ACHN (cell line): ENCODE measurements at regions not wholly inside any gene's neighbourhood (a gene's known extent, or its start where the extent isn't known, plus 50 kb on each side); places are given as distances from the start of the nearest gene placed in this dataset.
"Not testable (repeated sequence)": the region's sequence is repeated elsewhere in the genome, so short reads cannot be mapped to it uniquely, and the experiment has no call there.

Experiments
- DNase-seq: peaks from one replicate; pipeline ENCODE4 v3.0.0-alpha.2; 2015
- in situ Hi-C: cut with HindIII; loops from 2 replicates; pipeline ENCODE4 v1.10.0; 2017; ENCODE audit warnings: low sequenced_read_pairs, low pct_ligation_motif_present, low pct_unique_long_range_greater_than_20kb

GRCh38 chr7:131148258-131148657 is 179.4 kb upstream of the MKLN1 start:
- DNase-seq: no peak
- in situ Hi-C loops: no loop called here

- DNase-seq: no peak
- in situ Hi-C loops: no loop called here
Measured at GRCh38 chr7:131148708-131149428, 178.8 kb upstream of the MKLN1 start.

GRCh38 chr7:131149429-131149773 is 178.3 kb upstream of the MKLN1 start:
- DNase-seq: no peak
- in situ Hi-C loops: no loop called here

GRCh38 chr7:131149840-131150239 is 177.8 kb upstream of the MKLN1 start:
- in situ Hi-C loops: no loop called here
- DNase-seq: no peak

GRCh38 chr7:131151034-131151433 is 176.6 kb upstream of the MKLN1 start:
- no peak for DNase-seq
- in situ Hi-C loops: no loop called here

- DNase-seq: no peak
- in situ Hi-C loops: no loop called here
Measured at GRCh38 chr7:131152766-131153165, 174.9 kb upstream of the MKLN1 start.

GRCh38 chr7:131154380-131154779 is 173.3 kb upstream of the MKLN1 start:
- in situ Hi-C loops: no loop called here

GRCh38 chr7:131157530-131158243 is 170.0 kb upstream of the MKLN1 start:
- peak; percentile 49 for DNase-seq
- in situ Hi-C loops: no loop called here

More at GRCh38 chr7:131154380-131154779, 173.3 kb upstream of the MKLN1 start:
- no peak for DNase-seq

- in situ Hi-C loops, DNase-seq: not testable (repeated sequence)
Measured at GRCh38 chr7:131158244-131158636, 169.4 kb upstream of the MKLN1 start.

GRCh38 chr7:131159961-131160361 is 167.7 kb upstream of the MKLN1 start:
- in situ Hi-C loops: no loop called here

GRCh38 chr7:131161103-131161502 is 166.6 kb upstream of the MKLN1 start:
- in situ Hi-C loops: no loop called here
- no peak for DNase-seq

More at GRCh38 chr7:131159961-131160361, 167.7 kb upstream of the MKLN1 start:
- no peak for DNase-seq

GRCh38 chr7:131164025-131164925 is 163.4 kb upstream of the MKLN1 start:
- peak; percentile 95 for DNase-seq
- in situ Hi-C loops: no loop called here

- in situ Hi-C loops: no loop called here
- no peak for DNase-seq
Measured at GRCh38 chr7:131166066-131166465, 161.6 kb upstream of the MKLN1 start.

GRCh38 chr7:131170440-131171271 is 157.0 kb upstream of the MKLN1 start:
- in situ Hi-C loops: no loop called here
- DNase-seq: peak; percentile 46

GRCh38 chr7:131173145-131173890 is 154.4 kb upstream of the MKLN1 start:
- DNase-seq: no peak
- in situ Hi-C loops: no loop called here

GRCh38 chr7:131174391-131174790 is 153.3 kb upstream of the MKLN1 start:
- in situ Hi-C loops: no loop called here
- no peak for DNase-seq

- in situ Hi-C loops: no loop called here
- no peak for DNase-seq
Measured at GRCh38 chr7:131174855-131175254, 152.8 kb upstream of the MKLN1 start.
